K562 (cell line): ENCODE measurements at regions not wholly inside any gene's neighbourhood (a gene's known extent, or its start where the extent isn't known, plus 50 kb on each side); places are given as distances from the start of the nearest gene placed in this dataset.

Experiments
- ATF1 ChIP-seq, 2 experiments: fragments of 450-650 bp in 1 of 2; IDR thresholded peaks; 2 replicates each; pipeline ENCODE4 v1.6.1; 2016; ENCODE audit warnings: missing compliant biosample characterization in 1 of 2, missing genetic modification characterization in 1 of 2
- CEBPB ChIP-seq: fragments of 450-650 bp; IDR thresholded peaks from 2 replicates; pipeline ENCODE4 v1.6.1; 2016; ENCODE audit warnings: missing genetic modification characterization, missing compliant biosample characterization
- CHCHD3 ChIP-seq: fragments of 250-450 bp; sonication (Bioruptor Pico); IDR thresholded peaks from 2 replicates; pipeline ENCODE4 v2.1.2; 2022; ENCODE audit warnings: mild to moderate bottlenecking
- CTCF ChIP-seq, 3 experiments: IDR thresholded peaks in 2 of 3; conservative IDR thresholded peaks in 1 of 3; 2 replicates each; pipeline ENCODE4 v1.5.1; 2011 to 2012; ENCODE audit warnings: low read length in 3 of 3, mild to moderate bottlenecking in 3 of 3, control low read depth in 2 of 3, improper control_type of control experiment in 1 of 3, inconsistent platforms in 1 of 3, low read depth in 1 of 3, mixed read lengths in 1 of 3, moderate library complexity in 1 of 3; ENCODE audit not compliant: insufficient read depth in 2 of 3
- PCBP2 ChIP-seq: fragments of 200-400 bp; formaldehyde crosslinking; IDR thresholded peaks from 2 replicates; pipeline ENCODE4 v1.6.1; 2018; ENCODE audit warnings: low read length, low read depth, mild to moderate bottlenecking, moderate library complexity; ENCODE audit not compliant: poor library complexity, severe bottlenecking
- SMC3 ChIP-seq: conservative IDR thresholded peaks from 2 replicates; pipeline ENCODE4 v1.6.1; 2011; ENCODE audit warnings: low read depth, low read length, improper control_type of control experiment; ENCODE audit not compliant: insufficient read depth
- TFAM ChIP-seq: fragments of 250-450 bp; sonication (Bioruptor Pico); conservative IDR thresholded peaks from 2 replicates; pipeline ENCODE4 v1.5.0; 2021; ENCODE audit warnings: mild to moderate bottlenecking, moderate library complexity
- TF ChIP-seq, protein P1 (sequence below): fragments of 200-800 bp; sonication (Bioruptor generic); IDR thresholded peaks from 2 replicates; pipeline ENCODE4 v1.6.1; 2017; ENCODE audit warnings: missing genetic modification characterization, missing compliant biosample characterization

DNA sequence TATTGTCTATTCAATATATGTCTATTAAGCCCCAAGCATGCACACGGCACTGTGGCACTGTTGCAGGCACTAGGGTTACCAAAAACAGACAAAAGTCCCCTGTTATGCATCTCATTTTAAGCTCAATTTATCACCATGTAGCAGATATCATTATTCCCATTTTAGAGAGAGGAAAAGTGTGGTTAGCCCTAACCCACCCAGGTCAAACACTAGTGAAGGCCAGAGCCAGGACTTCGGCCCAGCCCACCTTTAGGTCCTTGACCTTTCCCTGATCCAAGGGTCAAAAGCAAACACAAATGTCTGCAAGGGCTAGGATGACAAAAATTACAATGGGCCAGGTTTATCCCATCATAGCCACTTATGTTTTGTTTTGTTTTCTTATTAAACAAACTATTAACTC, 130.3 kb upstream of the NUDT7 start:
- no peak for TF ChIP-seq TFAM (CRISPR knock-in tag)
- TF ChIP-seq, protein P1, sequence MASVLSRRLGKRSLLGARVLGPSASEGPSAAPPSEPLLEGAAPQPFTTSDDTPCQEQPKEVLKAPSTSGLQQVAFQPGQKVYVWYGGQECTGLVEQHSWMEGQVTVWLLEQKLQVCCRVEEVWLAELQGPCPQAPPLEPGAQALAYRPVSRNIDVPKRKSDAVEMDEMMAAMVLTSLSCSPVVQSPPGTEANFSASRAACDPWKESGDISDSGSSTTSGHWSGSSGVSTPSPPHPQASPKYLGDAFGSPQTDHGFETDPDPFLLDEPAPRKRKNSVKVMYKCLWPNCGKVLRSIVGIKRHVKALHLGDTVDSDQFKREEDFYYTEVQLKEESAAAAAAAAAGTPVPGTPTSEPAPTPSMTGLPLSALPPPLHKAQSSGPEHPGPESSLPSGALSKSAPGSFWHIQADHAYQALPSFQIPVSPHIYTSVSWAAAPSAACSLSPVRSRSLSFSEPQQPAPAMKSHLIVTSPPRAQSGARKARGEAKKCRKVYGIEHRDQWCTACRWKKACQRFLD, result no peak
- TF ChIP-seq ATF1 (CRISPR knock-in tag; IDR thresholded peaks at IDR 0.05), result no peak
- TF ChIP-seq ATF1 (tag; IDR thresholded peaks at IDR 0.05), result no peak
- TF ChIP-seq CHCHD3 (CRISPR knock-in tag), result no peak
- TF ChIP-seq SMC3, result no peak
- TF ChIP-seq CTCF (IDR thresholded peaks at IDR 0.05 in 2 of 3, conservative IDR thresholded peaks at IDR 0.05 in 1 of 3; ENCODE audit: insufficient read depth in 2 of 3, low read depth in 1 of 3, low read length in 3 of 3), result no peak
- TF ChIP-seq PCBP2, result no peak
- TF ChIP-seq CEBPB (tag), result no peak
